ENCODE measurements at regions not wholly inside any gene's neighbourhood (a gene's known extent, or its start where the extent isn't known, plus 50 kb on each side); places are given as distances from the start of the nearest gene placed in this dataset.

DNA sequence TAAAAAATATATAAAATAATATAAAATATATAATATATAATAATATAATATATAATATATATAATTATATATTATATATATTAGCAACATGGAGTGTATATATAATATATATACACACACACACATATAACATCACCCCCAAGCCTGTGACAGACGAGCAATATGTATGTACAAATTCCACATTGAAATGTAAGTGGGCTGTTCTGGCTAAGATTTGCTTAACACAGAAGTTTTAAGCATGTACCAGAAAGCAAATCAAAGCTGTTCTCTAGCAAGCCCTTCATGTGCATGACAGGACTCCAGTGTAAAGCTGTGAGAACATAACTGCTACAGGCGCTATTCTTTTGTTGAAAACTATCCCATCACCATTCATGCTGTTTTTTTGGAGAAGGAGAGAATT lies 261.7 kb upstream of the TNP1 start:
- DNase-seq (ENCODE audit: low read depth, low spot score), result no peak
- no peak overlapping the region for H3K4me3 ChIP-seq (ENCODE audit: low read length)

DNA sequence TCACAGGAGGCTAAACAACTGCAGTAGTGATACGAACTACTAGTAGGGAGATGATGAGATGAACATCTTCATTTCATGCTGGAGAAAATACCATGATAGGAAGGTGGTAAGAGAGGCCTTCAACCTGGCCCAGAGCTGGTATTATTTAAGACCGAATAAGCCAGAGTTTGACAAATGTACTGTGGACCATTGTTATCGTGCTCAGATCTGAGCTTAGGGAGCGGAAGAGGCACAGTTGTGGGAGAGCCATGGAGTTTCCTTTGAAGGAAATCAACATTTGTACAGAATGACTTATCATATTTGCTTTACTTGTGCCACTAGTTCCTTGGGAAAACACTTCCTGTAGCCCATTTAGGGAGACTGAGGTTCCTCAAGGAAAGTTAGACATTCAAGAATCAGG lies 260.6 kb upstream of the TNP1 start:
- DNase-seq (ENCODE audit: low read depth, low spot score), result no peak

GRCh38 chr2:217118559-217119284 lies 258.9 kb upstream of the TNP1 start:
- DNase-seq (ENCODE audit: low read depth, low spot score), result no peak
- no peak overlapping the region for H3K4me3 ChIP-seq (ENCODE audit: low read length)

More for the DNA sequence above, 260.6 kb upstream of the TNP1 start:
- H3K4me3 ChIP-seq (ENCODE audit: low read length), result no peak overlapping the region

DNA sequence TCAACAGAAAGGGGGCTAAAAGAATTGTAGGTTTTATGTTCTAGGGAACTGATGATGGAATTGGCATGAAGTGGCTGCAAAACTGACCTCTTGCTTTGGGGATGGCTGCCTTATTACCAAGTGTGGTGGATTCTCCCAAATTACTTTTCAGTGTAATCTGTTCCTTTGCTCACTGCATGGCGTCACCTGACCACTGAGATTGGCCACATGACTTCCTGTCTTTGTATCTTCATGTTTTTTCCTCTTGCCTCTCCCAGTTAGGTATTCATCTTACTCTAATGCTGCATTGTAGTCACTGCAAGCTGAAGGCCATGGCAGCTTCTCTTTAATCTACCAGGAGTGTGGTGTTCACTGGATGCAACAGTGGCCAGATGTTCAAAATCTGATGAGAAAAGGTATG lies 257.7 kb upstream of the TNP1 start:
- no peak overlapping the region for H3K4me3 ChIP-seq (ENCODE audit: low read length)
- no peak for DNase-seq (ENCODE audit: low read depth, low spot score)

- no peak overlapping the region for H3K4me3 ChIP-seq (ENCODE audit: low read length)
- no peak for DNase-seq (ENCODE audit: low read depth, low spot score)
Observed at GRCh38 chr2:217116610-217117009, 256.7 kb upstream of the TNP1 start.

- DNase-seq (ENCODE audit: low read depth, low spot score), result no peak
- H3K4me3 ChIP-seq (ENCODE audit: low read length), result no peak overlapping the region
Observed at GRCh38 chr2:217114117-217114516, 254.3 kb upstream of the TNP1 start.

- no peak for DNase-seq (ENCODE audit: low read depth, low spot score)
Observed at GRCh38 chr2:217113491-217113890, 253.6 kb upstream of the TNP1 start.

DNA sequence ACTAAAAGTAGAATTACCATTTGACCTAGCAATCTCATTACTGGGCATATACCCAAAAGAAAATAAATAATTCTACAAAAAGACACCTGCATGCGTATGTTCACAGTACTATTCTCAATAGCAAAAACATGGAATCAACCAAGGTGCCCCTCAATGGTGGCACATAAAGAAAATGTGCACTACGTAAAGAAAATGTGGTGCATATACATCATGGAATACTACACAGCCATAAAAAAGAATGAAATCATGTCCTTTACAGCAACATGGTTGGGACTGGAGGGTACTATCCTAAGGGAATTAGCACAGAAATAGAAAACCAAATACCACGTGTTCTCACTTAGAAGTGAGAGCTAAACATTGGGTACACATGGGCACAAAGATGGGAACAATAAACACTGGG lies 250.7 kb upstream of the TNP1 start:
- no peak overlapping the region for H3K4me3 ChIP-seq (ENCODE audit: low read length)
- no peak for DNase-seq (ENCODE audit: low read depth, low spot score)

More at GRCh38 chr2:217113491-217113890, 253.6 kb upstream of the TNP1 start:
- H3K4me3 ChIP-seq (ENCODE audit: low read length), result no peak overlapping the region

- no peak for DNase-seq (ENCODE audit: low read depth, low spot score)
- H3K4me3 ChIP-seq (ENCODE audit: low read length), result no peak overlapping the region
Observed at GRCh38 chr2:217108575-217109027, 248.7 kb upstream of the TNP1 start.

DNA sequence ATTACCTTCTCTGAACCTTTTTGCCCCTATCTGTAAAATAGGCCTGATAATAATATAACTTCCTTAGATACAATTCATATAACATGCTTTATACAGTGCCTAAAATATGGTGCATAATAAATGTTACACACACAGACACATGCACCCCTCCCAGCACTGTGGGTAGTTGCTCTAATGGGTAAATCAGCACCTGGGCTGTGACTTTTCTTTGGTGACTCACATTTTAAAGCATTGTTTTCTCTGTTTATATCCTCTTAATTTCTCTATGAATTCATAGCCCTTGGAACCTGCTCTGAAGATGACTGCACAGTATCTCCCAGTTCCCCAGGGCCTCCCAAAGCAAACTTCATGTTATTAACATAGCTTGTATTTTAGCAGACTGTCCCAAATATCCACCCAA lies 248.2 kb upstream of the TNP1 start:
- no peak for DNase-seq (ENCODE audit: low read depth, low spot score)
- H3K4me3 ChIP-seq (ENCODE audit: low read length), result no peak overlapping the region

- DNase-seq (ENCODE audit: low read depth, low spot score), result no peak
- no peak overlapping the region for H3K4me3 ChIP-seq (ENCODE audit: low read length)
Observed at GRCh38 chr2:217107480-217107879, 247.6 kb upstream of the TNP1 start.

- no peak for DNase-seq (ENCODE audit: low read depth, low spot score)
- H3K4me3 ChIP-seq (ENCODE audit: low read length), result no peak overlapping the region
Observed at GRCh38 chr2:217106650-217107014, 246.8 kb upstream of the TNP1 start.

DNA sequence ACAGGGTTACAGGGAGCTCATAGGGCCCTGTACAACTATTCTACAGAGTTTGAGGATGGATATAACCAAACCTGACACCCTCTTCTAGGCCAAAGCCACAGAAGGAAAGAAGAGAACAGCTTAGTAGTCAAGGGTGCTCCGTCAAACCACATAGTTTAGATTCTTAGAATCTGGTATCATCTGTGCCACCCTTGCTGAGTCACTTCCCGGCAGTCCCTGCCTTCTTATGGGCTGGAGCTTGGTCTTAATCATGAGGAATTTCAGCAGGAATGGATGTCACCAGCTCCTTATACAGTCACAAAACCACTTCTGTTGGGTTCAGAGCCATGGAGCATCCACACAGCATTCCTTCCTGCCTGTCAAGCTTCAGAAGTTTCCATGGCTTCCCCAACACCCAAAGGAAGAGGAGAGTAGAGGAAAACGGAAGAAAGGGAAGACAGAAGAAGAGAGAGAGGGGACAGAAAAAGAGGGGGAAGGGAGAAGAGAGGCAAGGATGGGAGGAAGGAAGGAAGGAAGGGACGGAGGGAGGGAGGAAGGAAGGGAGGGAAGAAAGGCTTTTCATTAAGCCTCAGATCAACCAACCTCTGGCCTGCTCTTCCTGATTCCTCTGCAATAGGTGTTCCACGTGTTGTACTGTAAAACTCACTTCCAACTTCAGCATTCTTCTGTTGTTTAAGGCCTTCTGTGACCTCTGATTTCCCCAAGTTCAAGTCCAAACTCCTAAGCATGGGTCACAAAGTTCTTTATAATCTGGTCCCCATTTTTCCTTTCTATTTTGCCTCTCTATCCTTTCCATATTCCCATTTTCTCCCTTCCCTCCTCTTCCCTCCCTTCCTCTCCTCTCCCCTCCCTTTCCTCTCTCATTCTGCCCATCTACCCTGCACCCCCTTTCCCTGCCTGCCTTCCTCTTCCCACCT lies 246.1 kb upstream of the TNP1 start:
- DNase-seq (ENCODE audit: low read depth, low spot score), result no peak
- no peak overlapping the region for H3K4me3 ChIP-seq (ENCODE audit: low read length)

- DNase-seq (ENCODE audit: low read depth, low spot score), result no peak
Observed at GRCh38 chr2:217103752-217104545, 244.1 kb upstream of the TNP1 start.

GRCh38 chr2:217102956-217103355 lies 243.1 kb upstream of the TNP1 start:
- no peak overlapping the region for H3K4me3 ChIP-seq (ENCODE audit: low read length)
- no peak for DNase-seq (ENCODE audit: low read depth, low spot score)

More at GRCh38 chr2:217103752-217104545, 244.1 kb upstream of the TNP1 start:
- H3K4me3 ChIP-seq (ENCODE audit: low read length), result no peak overlapping the region

GRCh38 chr2:217101972-217102371 lies 242.1 kb upstream of the TNP1 start:
- DNase-seq (ENCODE audit: low read depth, low spot score), result no peak
- H3K4me3 ChIP-seq (ENCODE audit: low read length), result no peak overlapping the region

DNA sequence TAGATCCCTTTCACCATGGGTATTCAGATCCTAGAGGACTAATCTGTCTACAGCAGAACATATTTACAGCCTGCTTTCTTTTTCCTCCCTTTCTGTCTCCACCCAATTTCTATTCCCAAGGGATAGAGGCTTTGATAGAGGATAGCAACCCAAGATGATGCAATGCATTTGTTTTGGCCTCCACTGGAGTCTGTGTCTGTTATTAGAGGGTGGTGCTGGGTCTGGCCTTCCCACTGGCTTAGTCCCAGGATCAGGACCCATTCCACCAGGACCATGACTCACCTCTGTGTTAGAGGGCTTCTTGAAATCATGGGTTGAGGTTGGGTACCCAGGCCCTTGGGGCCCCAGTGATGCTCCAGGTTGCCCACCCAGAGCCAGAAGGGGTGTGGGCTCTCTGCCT lies 239.7 kb upstream of the TNP1 start:
- H3K4me3 ChIP-seq (ENCODE audit: low read length), result no peak overlapping the region
- no peak for DNase-seq (ENCODE audit: low read depth, low spot score)

DNA sequence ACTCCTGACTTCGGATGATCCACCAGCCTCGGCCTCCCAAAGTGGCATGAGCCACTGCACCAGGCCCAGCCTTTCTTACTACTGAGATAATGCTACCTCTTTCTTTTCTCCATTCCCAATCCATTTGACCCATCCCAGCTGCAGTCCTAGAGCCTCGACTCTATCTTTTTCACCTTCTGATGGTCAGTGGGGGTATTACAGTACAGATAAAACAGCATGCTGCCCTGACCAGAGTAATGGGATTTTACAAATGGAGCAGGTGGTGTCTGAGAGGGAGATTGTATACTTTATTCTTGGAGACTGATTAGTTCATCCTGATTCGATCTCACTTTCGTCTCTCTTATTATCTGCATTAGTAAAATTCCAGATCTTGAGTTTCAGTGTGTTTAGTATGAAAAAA lies 238.6 kb upstream of the TNP1 start:
- DNase-seq (ENCODE audit: low read depth, low spot score), result no peak
- no peak overlapping the region for H3K4me3 ChIP-seq (ENCODE audit: low read length)

DNA sequence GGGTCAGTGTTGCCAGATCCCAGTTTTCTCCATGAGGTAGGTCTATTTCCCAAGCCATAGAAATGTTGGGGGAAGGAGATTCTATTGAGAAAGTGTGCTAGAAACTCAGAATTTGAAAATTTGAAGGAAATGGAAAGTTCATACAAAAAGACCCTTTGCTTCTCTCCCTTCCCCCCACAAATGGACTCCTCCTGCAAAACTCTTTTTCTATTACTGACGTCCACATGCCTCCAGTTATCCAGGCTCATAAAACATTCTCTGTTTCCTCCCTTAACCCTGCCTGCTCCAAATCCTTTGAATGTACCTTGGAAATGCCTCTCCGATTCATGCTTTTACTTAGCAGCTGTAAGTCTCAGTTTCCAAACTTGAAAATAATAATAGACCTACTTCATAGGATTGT lies 237.5 kb upstream of the TNP1 start:
- no peak for DNase-seq (ENCODE audit: low read depth, low spot score)
- H3K4me3 ChIP-seq (ENCODE audit: low read length), result no peak overlapping the region

All from Jurkat, Clone E6-1 (cell line).